SK-N-SH (cell line): ENCODE measurements at regions not wholly inside any gene's neighbourhood (a gene's known extent, or its start where the extent isn't known, plus 50 kb on each side); places are given as distances from the start of the nearest gene placed in this dataset.

Experiments
- CTCF ChIP-seq: fragments of 200-600 bp; sonication (generic); IDR thresholded peaks from 2 replicates; pipeline ENCODE4 v1.6.1; 2017; ENCODE audit warnings: antibody characterized with exemption, mild to moderate bottlenecking, moderate library complexity
- FOXM1 ChIP-seq: IDR thresholded peaks from 2 replicates; pipeline ENCODE4 v1.4.0; 2012; ENCODE audit warnings: low read depth, mild to moderate bottlenecking

GRCh38 chr21:39105341-39105765 lies 77.9 kb downstream of the PSMG1 start:
- TF ChIP-seq CTCF (no peak), FOXM1 (no peak)
